Loucy (cell line): ENCODE measurements at regions not wholly inside any gene's neighbourhood (a gene's known extent, or its start where the extent isn't known, plus 50 kb on each side); places are given as distances from the start of the nearest gene placed in this dataset.

Experiments used
- H2AFZ ChIP-seq: fragments of 200-600 bp; sonication (generic); 2 replicates; pipeline ENCODE4 v1.6.0; 2016; ENCODE audit warnings: antibody characterized with exemption, mild to moderate bottlenecking, low read length, moderate library complexity
- H3F3A ChIP-seq: fragments of 200-600 bp; 2 replicates; pipeline ENCODE4 v1.6.0; 2016; ENCODE audit warnings: antibody characterized with exemption, low read depth, mild to moderate bottlenecking
- H3K27me3 ChIP-seq: fragments of 200-600 bp; sonication (generic); 2 replicates; pipeline ENCODE4 v1.6.1; 2014; ENCODE audit warnings: low read length, mild to moderate bottlenecking; ENCODE audit not compliant: insufficient read depth, poor library complexity, severe bottlenecking
- H3K36me3 ChIP-seq: fragments of 200-600 bp; sonication (generic); 2 replicates; pipeline ENCODE4 v1.6.1; 2016; ENCODE audit warnings: low read length; ENCODE audit not compliant: insufficient read depth
- H3K4me1 ChIP-seq: fragments of 200-600 bp; sonication (generic); 2 replicates; pipeline ENCODE4 v1.5.1; 2014; ENCODE audit warnings: low read length, mild to moderate bottlenecking; ENCODE audit not compliant: insufficient read depth, poor library complexity, severe bottlenecking
- H3K4me2 ChIP-seq: fragments of 200-600 bp; sonication (generic); 2 replicates; pipeline ENCODE4 v1.6.0; 2014; ENCODE audit warnings: antibody characterized with exemption, low read length, low read depth, mild to moderate bottlenecking; ENCODE audit not compliant: poor library complexity, severe bottlenecking
- H3K4me3 ChIP-seq: fragments of 200-600 bp; sonication (generic); 2 replicates; pipeline ENCODE4 v1.5.1; 2014; ENCODE audit warnings: low read length, mild to moderate bottlenecking, mixed read lengths; ENCODE audit not compliant: poor library complexity, severe bottlenecking
- H3K79me2 ChIP-seq: fragments of 200-600 bp; sonication (generic); 2 replicates; pipeline ENCODE4 v1.6.1; 2014; ENCODE audit warnings: low read length; ENCODE audit not compliant: insufficient read depth
- H3K9ac ChIP-seq: fragments of 200-600 bp; sonication (generic); 2 replicates; pipeline ENCODE4 v1.6.0; 2014; ENCODE audit warnings: mild to moderate bottlenecking, low read depth, low read length, moderate library complexity; ENCODE audit not compliant: poor library complexity, severe bottlenecking
- H3K9me2 ChIP-seq: fragments of 200-600 bp; sonication (generic); replicated peaks from 2 replicates; pipeline ENCODE4 v1.6.1; 2016; ENCODE audit warnings: low read depth, low read length, mixed read lengths
- H3K9me3 ChIP-seq: fragments of 200-600 bp; sonication (generic); 2 replicates; pipeline ENCODE4 v1.6.1; 2014; ENCODE audit warnings: mild to moderate bottlenecking, antibody characterized with exemption, low read length, low read depth; ENCODE audit not compliant: insufficient read depth
- H4K20me1 ChIP-seq: fragments of 200-600 bp; sonication (generic); 2 replicates; pipeline ENCODE4 v1.6.0; 2014; ENCODE audit warnings: antibody characterized with exemption, low read length, mild to moderate bottlenecking; ENCODE audit not compliant: insufficient read depth, poor library complexity, severe bottlenecking
- EZH2phosphoT487 ChIP-seq: fragments of 200-600 bp; IDR thresholded peaks from 2 replicates; pipeline ENCODE4 v1.6.1; 2018; ENCODE audit warnings: antibody characterized with exemption, mild to moderate bottlenecking, moderate library complexity, borderline replicate concordance
- TF ChIP-seq, protein P1 (sequence below): fragments of 200-600 bp; sonication (generic); conservative IDR thresholded peaks from 2 replicates; pipeline ENCODE4 v1.5.1; 2014; ENCODE audit warnings: mild to moderate bottlenecking, antibody characterized with exemption, low read length

DNA sequence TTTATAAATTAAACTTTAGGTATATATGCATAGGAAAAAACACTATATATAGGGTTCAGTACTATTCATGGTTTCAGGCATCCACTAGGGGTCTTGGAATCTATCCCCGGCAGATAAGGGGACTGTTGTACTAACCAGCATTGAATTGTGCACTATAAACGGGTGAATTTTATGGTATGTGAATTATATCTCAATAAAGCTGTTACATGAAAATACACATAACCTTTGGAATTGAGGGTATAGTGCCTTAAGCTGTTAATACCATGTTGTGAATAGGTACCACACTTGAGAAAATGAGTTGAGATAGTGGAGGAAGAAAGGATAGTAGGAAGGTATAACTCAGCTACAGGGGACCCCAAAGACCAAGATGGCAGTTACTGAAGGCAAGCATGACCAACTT is 167.3 kb downstream of the HAUS1 start:
- Histone ChIP-seq H3K9me3 (no peaks in the 10 kb centered on the region), H3K9me2 (no peaks in the 10 kb centered on the region), H3K27me3 (no peaks in the 10 kb centered on the region), H3K4me1 (no peaks in the 10 kb centered on the region), H3K36me3 (peaks cover 10% of the 10 kb centered on the region; the same call in 1 of the 2 replicates), H3K9ac (no peak overlapping the region), H4K20me1 (no peaks in the 10 kb centered on the region), H3K4me2 (no peak overlapping the region), H3K4me3 (no peak overlapping the region), H3K79me2 (no peaks in the 10 kb centered on the region), H3F3A (no peaks in the 10 kb centered on the region), H2AFZ (no peak overlapping the region)
- no peak for TF ChIP-seq EZH2phosphoT487

DNA sequence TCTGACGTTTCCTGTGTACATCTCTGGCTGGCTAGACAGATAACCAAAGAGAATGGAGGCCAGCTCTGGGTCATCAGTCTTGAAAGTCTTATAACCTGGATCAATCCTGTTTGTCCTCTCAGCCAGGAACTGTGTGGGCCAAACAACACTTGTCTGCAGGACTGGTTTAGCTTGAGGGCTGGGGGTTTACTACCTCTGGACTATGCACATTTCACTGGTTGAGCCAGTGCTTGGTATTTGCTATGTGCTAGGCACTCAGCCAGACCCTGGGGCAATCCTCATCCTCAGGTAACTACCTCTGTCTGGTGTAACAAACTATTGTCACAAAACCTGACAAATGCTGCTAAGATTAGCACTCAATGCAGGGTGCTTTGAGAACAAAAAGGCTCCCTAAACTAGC is 169.7 kb downstream of the HAUS1 start:
- H3F3A ChIP-seq, result no peaks in the 10 kb centered on the region
- no peak overlapping the region for H3K4me3 ChIP-seq
- no peak overlapping the region for H3K9ac ChIP-seq
- no peaks in the 10 kb centered on the region for H3K9me2 ChIP-seq
- H4K20me1 ChIP-seq, result no peaks in the 10 kb centered on the region
- H2AFZ ChIP-seq, result no peak overlapping the region
- H3K4me1 ChIP-seq, result no peaks in the 10 kb centered on the region
- no peak overlapping the region for H3K4me2 ChIP-seq
- H3K27me3 ChIP-seq, result no peaks in the 10 kb centered on the region
- no peaks in the 10 kb centered on the region for H3K36me3 ChIP-seq
- TF ChIP-seq, protein P1, sequence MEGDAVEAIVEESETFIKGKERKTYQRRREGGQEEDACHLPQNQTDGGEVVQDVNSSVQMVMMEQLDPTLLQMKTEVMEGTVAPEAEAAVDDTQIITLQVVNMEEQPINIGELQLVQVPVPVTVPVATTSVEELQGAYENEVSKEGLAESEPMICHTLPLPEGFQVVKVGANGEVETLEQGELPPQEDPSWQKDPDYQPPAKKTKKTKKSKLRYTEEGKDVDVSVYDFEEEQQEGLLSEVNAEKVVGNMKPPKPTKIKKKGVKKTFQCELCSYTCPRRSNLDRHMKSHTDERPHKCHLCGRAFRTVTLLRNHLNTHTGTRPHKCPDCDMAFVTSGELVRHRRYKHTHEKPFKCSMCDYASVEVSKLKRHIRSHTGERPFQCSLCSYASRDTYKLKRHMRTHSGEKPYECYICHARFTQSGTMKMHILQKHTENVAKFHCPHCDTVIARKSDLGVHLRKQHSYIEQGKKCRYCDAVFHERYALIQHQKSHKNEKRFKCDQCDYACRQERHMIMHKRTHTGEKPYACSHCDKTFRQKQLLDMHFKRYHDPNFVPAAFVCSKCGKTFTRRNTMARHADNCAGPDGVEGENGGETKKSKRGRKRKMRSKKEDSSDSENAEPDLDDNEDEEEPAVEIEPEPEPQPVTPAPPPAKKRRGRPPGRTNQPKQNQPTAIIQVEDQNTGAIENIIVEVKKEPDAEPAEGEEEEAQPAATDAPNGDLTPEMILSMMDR, result no peak
- no peak for TF ChIP-seq EZH2phosphoT487
- H3K79me2 ChIP-seq, result no peaks in the 10 kb centered on the region
- no peaks in the 10 kb centered on the region for H3K9me3 ChIP-seq

DNA sequence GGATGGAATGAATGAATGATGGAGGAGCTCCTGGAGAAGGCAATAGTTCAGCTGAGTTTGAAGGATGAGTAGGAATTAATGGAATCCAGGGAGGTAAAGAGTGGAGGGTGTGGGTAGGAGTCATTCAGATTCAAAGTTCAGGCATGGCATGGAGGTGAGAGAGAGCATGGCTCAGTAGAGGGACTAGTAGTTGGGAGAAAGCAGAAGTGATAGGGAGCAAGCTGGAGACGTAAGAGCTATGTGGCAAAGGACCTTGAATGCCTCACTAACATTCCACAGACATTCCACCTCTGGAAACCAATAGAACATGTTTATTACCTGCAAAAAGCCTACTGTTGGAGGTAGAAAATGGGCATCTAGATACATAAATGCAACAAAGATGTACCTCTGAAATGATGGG is 170.1 kb downstream of the HAUS1 start:
- TF ChIP-seq EZH2phosphoT487, result no peak
- TF ChIP-seq, protein P1, result no peak
- no peak overlapping the region for H2AFZ ChIP-seq
- no peaks in the 10 kb centered on the region for H3K79me2 ChIP-seq
- H3K4me1 ChIP-seq, result no peaks in the 10 kb centered on the region
- no peaks in the 10 kb centered on the region for H4K20me1 ChIP-seq
- H3K9me2 ChIP-seq, result no peaks in the 10 kb centered on the region
- no peak overlapping the region for H3K4me3 ChIP-seq
- H3K36me3 ChIP-seq, result no peaks in the 10 kb centered on the region
- H3K9me3 ChIP-seq, result no peaks in the 10 kb centered on the region
- H3F3A ChIP-seq, result no peaks in the 10 kb centered on the region
- no peak overlapping the region for H3K9ac ChIP-seq
- H3K4me2 ChIP-seq, result no peak overlapping the region
- no peaks in the 10 kb centered on the region for H3K27me3 ChIP-seq

DNA sequence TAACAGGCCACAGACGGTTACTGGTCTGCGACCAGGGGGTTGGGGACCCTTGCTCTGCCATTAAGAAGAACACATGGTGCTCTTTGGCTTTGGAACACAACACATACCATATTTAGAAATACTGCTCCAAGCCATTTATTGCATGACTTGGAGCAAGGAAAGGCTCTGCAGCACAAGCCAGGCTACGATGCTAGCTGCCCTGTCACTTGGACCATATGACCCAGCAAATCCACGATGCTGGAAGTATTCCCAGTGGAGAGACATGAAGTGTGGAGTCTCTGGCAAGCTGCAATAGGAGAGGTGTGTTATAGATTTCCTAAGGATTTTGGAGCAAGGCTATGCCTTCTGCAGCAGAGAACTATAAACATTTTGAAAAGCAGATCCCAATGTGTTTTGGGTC is 171.2 kb downstream of the HAUS1 start:
- Histone ChIP-seq H3F3A (no peaks in the 10 kb centered on the region), H3K9me2 (no peaks in the 10 kb centered on the region), H3K9me3 (no peaks in the 10 kb centered on the region), H3K36me3 (no peaks in the 10 kb centered on the region), H3K79me2 (no peaks in the 10 kb centered on the region), H3K27me3 (no peaks in the 10 kb centered on the region), H3K9ac (no peak overlapping the region), H4K20me1 (no peaks in the 10 kb centered on the region), H2AFZ (no peak overlapping the region), H3K4me2 (no peak overlapping the region), H3K4me3 (no peak overlapping the region), H3K4me1 (no peaks in the 10 kb centered on the region)
- TF ChIP-seq, protein P1, result no peak
- TF ChIP-seq EZH2phosphoT487, result no peak
